ENCODE measurements at regions not wholly inside any gene's neighbourhood (a gene's known extent, or its start where the extent isn't known, plus 50 kb on each side); places are given as distances from the start of the nearest gene placed in this dataset.

DNA sequence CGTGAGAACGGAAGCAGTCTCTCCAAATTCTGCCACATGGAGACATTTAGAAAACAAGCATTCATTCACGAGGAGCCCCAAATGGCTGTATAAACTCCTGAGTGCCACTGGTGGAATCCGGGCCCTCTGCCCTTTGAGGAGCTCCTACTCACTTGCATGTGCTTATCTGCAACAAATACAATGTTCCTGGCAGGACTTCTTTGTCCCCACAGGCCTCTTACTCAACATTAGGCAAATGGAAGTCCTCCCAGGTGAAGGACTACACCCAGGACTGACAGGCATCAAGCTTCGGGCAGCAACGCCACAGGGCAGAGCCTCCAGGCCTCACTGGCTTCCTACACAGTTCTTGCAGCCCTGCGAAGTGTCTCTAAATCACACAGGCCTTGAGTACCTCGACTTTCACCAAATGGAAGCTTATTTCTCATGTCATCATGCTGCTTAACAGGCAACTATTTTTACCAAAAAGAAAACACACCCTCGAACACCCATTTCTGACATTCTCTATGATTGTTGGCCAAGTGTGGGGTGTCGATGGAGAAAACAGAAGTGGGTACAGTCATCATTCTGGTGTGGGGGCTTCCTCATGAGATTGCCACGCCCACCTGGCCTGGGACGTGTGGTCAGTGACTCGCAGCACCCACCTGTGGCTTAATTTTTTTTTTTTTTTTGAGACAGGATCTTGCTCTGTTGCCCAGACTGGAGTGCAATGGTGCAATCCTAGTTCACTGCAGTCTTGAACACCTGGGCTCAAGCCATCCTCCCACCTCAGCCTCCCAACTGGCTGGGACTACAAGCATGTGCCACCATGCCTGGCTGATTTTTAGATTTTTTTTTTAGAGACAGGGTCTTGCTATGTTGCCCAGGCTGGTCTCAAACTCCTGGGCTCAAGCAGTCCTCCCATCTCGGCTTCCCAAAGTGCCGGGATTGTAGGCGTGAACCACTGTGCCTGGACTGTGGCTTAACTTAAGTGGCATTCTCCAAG lies 186.8 kb upstream of the GLI2 start:
- in situ Hi-C loops (cut with MboI; ENCODE audit: low sequenced_read_pairs, unreplicated experiment) = no loop called here
- no peak for TF ChIP-seq CTCF (IDR thresholded peaks at IDR 0.05; ENCODE audit: borderline replicate concordance, control extremely low read depth, extremely low read depth, insufficient read depth, missing control alignments)
- DNase-seq (ENCODE audit: low spot score) = no peak

DNA sequence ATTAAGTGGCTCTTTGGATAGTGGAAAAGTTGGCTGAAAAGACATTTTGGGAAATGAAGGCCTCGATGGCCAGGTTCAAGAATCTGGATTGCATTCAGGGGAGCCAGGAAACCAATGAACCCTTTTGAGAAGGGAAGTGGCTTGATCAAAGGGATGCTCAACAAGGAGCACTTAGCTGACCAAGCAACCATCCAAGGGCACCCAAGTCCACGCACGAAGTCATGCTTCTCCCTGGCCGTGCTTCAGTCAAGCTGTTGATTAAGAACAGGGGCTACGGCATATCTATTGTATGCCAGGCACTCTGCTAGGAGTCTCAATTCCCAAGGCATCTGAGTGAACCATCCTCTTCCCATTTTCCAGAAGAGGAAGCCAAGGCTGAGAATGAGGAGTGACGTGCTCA lies 185.8 kb upstream of the GLI2 start:
- in situ Hi-C loops (cut with MboI; ENCODE audit: low sequenced_read_pairs, unreplicated experiment) = no loop called here
- no peak for TF ChIP-seq CTCF (IDR thresholded peaks at IDR 0.05; ENCODE audit: borderline replicate concordance, control extremely low read depth, extremely low read depth, insufficient read depth, missing control alignments)
- no peak for DNase-seq (ENCODE audit: low spot score)

DNA sequence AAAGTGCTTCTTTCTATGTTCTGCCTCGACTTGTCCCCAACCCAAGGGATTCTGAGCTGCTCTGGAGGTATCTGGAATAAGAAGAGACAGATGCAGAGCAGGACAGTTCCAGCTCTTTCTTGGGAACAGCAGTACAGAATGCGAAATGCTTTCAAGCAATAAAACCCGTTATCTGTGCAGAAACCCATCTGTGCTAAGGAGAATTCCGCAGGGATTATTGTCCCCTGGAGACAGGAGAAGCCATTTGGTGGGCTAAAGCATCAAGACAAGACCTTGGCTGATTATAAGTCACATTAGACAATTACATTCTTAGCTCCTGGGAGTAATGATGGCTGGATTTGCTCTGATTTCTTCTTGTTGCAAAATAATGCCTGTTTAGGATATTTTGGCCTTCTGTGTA lies 185.4 kb upstream of the GLI2 start:
- in situ Hi-C loops (cut with MboI; ENCODE audit: low sequenced_read_pairs, unreplicated experiment) = no loop called here

GRCh38 chr2:120550893-120551446 lies 184.7 kb upstream of the GLI2 start:
- TF ChIP-seq CTCF (IDR thresholded peaks at IDR 0.05; ENCODE audit: borderline replicate concordance, control extremely low read depth, extremely low read depth, insufficient read depth, missing control alignments) = no peak
- no peak for DNase-seq (ENCODE audit: low spot score)
- in situ Hi-C loops (cut with MboI; ENCODE audit: low sequenced_read_pairs, unreplicated experiment) = no loop called here

More for the DNA sequence above, 185.4 kb upstream of the GLI2 start:
- no peak for DNase-seq (ENCODE audit: low spot score)
- TF ChIP-seq CTCF (IDR thresholded peaks at IDR 0.05; ENCODE audit: borderline replicate concordance, control extremely low read depth, extremely low read depth, insufficient read depth, missing control alignments) = no peak

- in situ Hi-C loops (cut with MboI; ENCODE audit: low sequenced_read_pairs, unreplicated experiment) = no loop called here
- peak; percentile 51 for DNase-seq (ENCODE audit: low spot score)
- no peak for TF ChIP-seq CTCF (IDR thresholded peaks at IDR 0.05; ENCODE audit: borderline replicate concordance, control extremely low read depth, extremely low read depth, insufficient read depth, missing control alignments)
Measured at GRCh38 chr2:120551522-120551921, 184.1 kb upstream of the GLI2 start.

GRCh38 chr2:120552079-120552478 lies 183.6 kb upstream of the GLI2 start:
- no peak for TF ChIP-seq CTCF (IDR thresholded peaks at IDR 0.05; ENCODE audit: borderline replicate concordance, control extremely low read depth, extremely low read depth, insufficient read depth, missing control alignments)

More at GRCh38 chr2:120552079-120552478, 183.6 kb upstream of the GLI2 start:
- no peak for DNase-seq (ENCODE audit: low spot score)
- in situ Hi-C loops (cut with MboI; ENCODE audit: low sequenced_read_pairs, unreplicated experiment) = no loop called here
